ENCODE measurements at regions not wholly inside any gene's neighbourhood (a gene's known extent, or its start where the extent isn't known, plus 50 kb on each side); places are given as distances from the start of the nearest gene placed in this dataset.

- DNase-seq = no peak
Measured at GRCh38 chr7:25895792-25896171, 256.2 kb upstream of the NFE2L3 start.

GRCh38 chr7:25897261-25897782, 254.7 kb upstream of the NFE2L3 start:
- DNase-seq = peak; percentile 67 to 89 (median 80)

GRCh38 chr7:25900245-25900644, 251.8 kb upstream of the NFE2L3 start:
- no peak for DNase-seq

- DNase-seq = no peak
Measured at GRCh38 chr7:25900877-25901276, 251.1 kb upstream of the NFE2L3 start.

- peak in 2 of 4 experiments; percentile 46 to 49 for DNase-seq
Measured at GRCh38 chr7:25901658-25902057, 250.3 kb upstream of the NFE2L3 start.

GRCh38 chr7:25906003-25906402, 246.0 kb upstream of the NFE2L3 start:
- no peak for DNase-seq

GRCh38 chr7:25906760-25907159, 245.2 kb upstream of the NFE2L3 start:
- DNase-seq = no peak

- DNase-seq = no peak
Measured at GRCh38 chr7:25907214-25907613, 244.8 kb upstream of the NFE2L3 start.

- no peak for DNase-seq
Measured at GRCh38 chr7:25907731-25908130, 244.3 kb upstream of the NFE2L3 start.

GRCh38 chr7:25908154-25908949, 243.6 kb upstream of the NFE2L3 start:
- peak in 2 of 4 experiments; percentile 9 to 14 for DNase-seq

- no peak for DNase-seq
Measured at GRCh38 chr7:25911738-25912607, 240.0 kb upstream of the NFE2L3 start.

- no peak for DNase-seq
Measured at GRCh38 chr7:25913598-25914224, 238.3 kb upstream of the NFE2L3 start.

GRCh38 chr7:25918731-25919130, 233.3 kb upstream of the NFE2L3 start:
- DNase-seq = no peak

- no peak for DNase-seq
Measured at GRCh38 chr7:25922296-25922695, 229.7 kb upstream of the NFE2L3 start.

- DNase-seq = no peak
Measured at GRCh38 chr7:25923741-25924460, 228.1 kb upstream of the NFE2L3 start.

GRCh38 chr7:25926009-25926408, 226.0 kb upstream of the NFE2L3 start:
- peak in 1 of 4 experiments; percentile 80 for DNase-seq

GRCh38 chr7:25926451-25926850, 225.5 kb upstream of the NFE2L3 start:
- DNase-seq = no peak

GRCh38 chr7:25926891-25927625, 224.9 kb upstream of the NFE2L3 start:
- DNase-seq = no peak

GRCh38 chr7:25927626-25927978, 224.4 kb upstream of the NFE2L3 start:
- no peak for DNase-seq

GRCh38 chr7:25928549-25929330, 223.3 kb upstream of the NFE2L3 start:
- DNase-seq = no peak

- no peak for DNase-seq
Measured at GRCh38 chr7:25929448-25929847, 222.6 kb upstream of the NFE2L3 start.

Measured in suppressor macrophage (primary cell).